Skeletal muscle tissue (tissue), 3 donors: ENCODE measurements at regions not wholly inside any gene's neighbourhood (a gene's known extent, or its start where the extent isn't known, plus 50 kb on each side); places are given as distances from the start of the nearest gene placed in this dataset.
"Not testable (repeated sequence)": the region's sequence is repeated elsewhere in the genome, so short reads cannot be mapped to it uniquely, and the experiment has no call there.

ENCODE experiments used
- H3K27ac ChIP-seq: one replicate; pipeline ENCODE4 v1.7.0; 2013; ENCODE audit warnings: mild to moderate bottlenecking, low read depth, low read length, inconsistent platforms
- H3K27me3 ChIP-seq, 3 donors: one replicate each; pipeline ENCODE4 v1.7.0; 2013; ENCODE audit warnings: low read length in 3 of 3; ENCODE audit not compliant: control insufficient read depth in 3 of 3, insufficient read depth in 3 of 3
- H3K36me3 ChIP-seq, 3 donors: one replicate each; pipeline ENCODE4 v1.7.0; 2013; ENCODE audit warnings: low read length in 3 of 3; ENCODE audit not compliant: control insufficient read depth in 3 of 3, insufficient read depth in 3 of 3
- H3K4me1 ChIP-seq, 3 donors: one replicate each; pipeline ENCODE4 v1.7.0; 2013; ENCODE audit warnings: low read length in 3 of 3, mild to moderate bottlenecking in 3 of 3; ENCODE audit not compliant: control insufficient read depth in 3 of 3, insufficient read depth in 3 of 3
- H3K4me3 ChIP-seq, 3 donors: one replicate each; pipeline ENCODE4 v1.7.0; 2013; ENCODE audit warnings: low read length in 3 of 3
- H3K9ac ChIP-seq, 3 donors: one replicate each; pipeline ENCODE4 v1.7.0; 2013; ENCODE audit warnings: low read length in 3 of 3, mild to moderate bottlenecking in 3 of 3, moderate library complexity in 2 of 3, low read depth in 1 of 3
- H3K9me3 ChIP-seq, 3 donors: one replicate each; pipeline ENCODE4 v1.7.0; 2013; ENCODE audit warnings: low read length in 3 of 3; ENCODE audit not compliant: control insufficient read depth in 3 of 3
- donor health status: Osteomylitis.

- Histone ChIP-seq H3K27ac (no peak overlapping the region), H3K36me3 (no peaks in the 10 kb centered on the region), H3K9me3 (no peaks in the 10 kb centered on the region), H3K9ac (no peak overlapping the region), H3K27me3 (no peaks in the 10 kb centered on the region), H3K4me3 (no peak overlapping the region), H3K4me1 (no peaks in the 10 kb centered on the region)
Observed at GRCh38 chr14:105600939-105601359, 74.6 kb downstream of the TMEM121 start.

- H3K27ac ChIP-seq = no peak overlapping the region
- H3K4me3 ChIP-seq = no peak overlapping the region
- H3K4me1 ChIP-seq = no peaks in the 10 kb centered on the region
- no peaks in the 10 kb centered on the region for H3K27me3 ChIP-seq
- H3K9ac ChIP-seq = no peak overlapping the region
- H3K9me3 ChIP-seq = no peaks in the 10 kb centered on the region
- no peaks in the 10 kb centered on the region for H3K36me3 ChIP-seq
Observed at GRCh38 chr14:105601360-105602242, 75.2 kb downstream of the TMEM121 start.

- Histone ChIP-seq H3K36me3 (no peaks in the 10 kb centered on the region), H3K27me3 (no peaks in the 10 kb centered on the region), H3K27ac (no peak overlapping the region), H3K9me3 (no peaks in the 10 kb centered on the region), H3K4me1 (no peaks in the 10 kb centered on the region), H3K9ac (no peak overlapping the region), H3K4me3 (no peak overlapping the region)
Observed at GRCh38 chr14:105602243-105602750, 75.9 kb downstream of the TMEM121 start.

GRCh38 chr14:105602799-105603793 is 76.7 kb downstream of the TMEM121 start:
- H3K9me3 ChIP-seq = no peaks in the 10 kb centered on the region
- H3K4me1 ChIP-seq = no peaks in the 10 kb centered on the region
- H3K27ac ChIP-seq = no peak overlapping the region
- H3K4me3 ChIP-seq = no peak overlapping the region
- H3K27me3 ChIP-seq = no peaks in the 10 kb centered on the region
- H3K9ac ChIP-seq = no peak overlapping the region
- H3K36me3 ChIP-seq = no peaks in the 10 kb centered on the region

- H3K27ac ChIP-seq, H3K9me3 ChIP-seq, H3K4me1 ChIP-seq, H3K4me3 ChIP-seq, H3K36me3 ChIP-seq, H3K27me3 ChIP-seq, H3K9ac ChIP-seq: not testable (repeated sequence)
Observed at GRCh38 chr14:105604531-105605463, 78.4 kb downstream of the TMEM121 start.

- H3K36me3 ChIP-seq = no peaks in the 10 kb centered on the region
- no peak overlapping the region for H3K4me3 ChIP-seq
- H3K9me3 ChIP-seq = no peaks in the 10 kb centered on the region
- H3K27ac ChIP-seq = no peak overlapping the region
- H3K9ac ChIP-seq = no peak overlapping the region
- H3K4me1 ChIP-seq = no peaks in the 10 kb centered on the region
- no peaks in the 10 kb centered on the region for H3K27me3 ChIP-seq
Observed at GRCh38 chr14:105605464-105606304, 79.3 kb downstream of the TMEM121 start.

GRCh38 chr14:105606305-105606975 is 80.1 kb downstream of the TMEM121 start:
- H3K4me3 ChIP-seq, H3K9ac ChIP-seq, H3K4me1 ChIP-seq, H3K27me3 ChIP-seq, H3K9me3 ChIP-seq, H3K36me3 ChIP-seq, H3K27ac ChIP-seq: not testable (repeated sequence)

GRCh38 chr14:105607025-105607424 is 80.6 kb downstream of the TMEM121 start:
- H3K36me3 ChIP-seq, H3K4me3 ChIP-seq, H3K4me1 ChIP-seq, H3K9ac ChIP-seq, H3K27ac ChIP-seq, H3K27me3 ChIP-seq, H3K9me3 ChIP-seq: not testable (repeated sequence)
